H9 (cell line): ENCODE measurements at regions not wholly inside any gene's neighbourhood (a gene's known extent, or its start where the extent isn't known, plus 50 kb on each side); places are given as distances from the start of the nearest gene placed in this dataset.

Source experiments
- DNase-seq: peaks from one replicate; pipeline ENCODE4 v3.0.0-alpha.2; 2017
- H2AFZ ChIP-seq: one replicate; pipeline ENCODE4 v1.6.1; 2013; ENCODE audit warnings: mild to moderate bottlenecking, low read length, control low read depth, moderate library complexity
- H2AK5ac ChIP-seq: 2 replicates; pipeline ENCODE4 v1.6.1; 2013; ENCODE audit warnings: low read length, control low read depth, mixed read lengths; ENCODE audit not compliant: insufficient read length
- H2BK120ac ChIP-seq: one replicate; pipeline ENCODE4 v1.6.1; 2013; ENCODE audit warnings: low read depth, mild to moderate bottlenecking, low read length, control low read depth, inconsistent platforms; ENCODE audit not compliant: poor library complexity, severe bottlenecking
- H2BK12ac ChIP-seq: 2 replicates; pipeline ENCODE4 v1.6.1; 2013; ENCODE audit warnings: low read length, control low read depth, mixed read lengths, low read depth; ENCODE audit not compliant: insufficient read length
- H2BK15ac ChIP-seq: 2 replicates; pipeline ENCODE4 v1.6.1; 2013; ENCODE audit warnings: low read depth, low read length, control low read depth
- H2BK20ac ChIP-seq: one replicate; pipeline ENCODE4 v1.6.1; 2013; ENCODE audit warnings: low read depth, mild to moderate bottlenecking, low read length, control low read depth, inconsistent platforms; ENCODE audit not compliant: poor library complexity, severe bottlenecking
- H2BK5ac ChIP-seq: 2 replicates; pipeline ENCODE4 v1.6.1; 2013; ENCODE audit warnings: low read length, control low read depth, mixed read lengths; ENCODE audit not compliant: insufficient read length
- H3K14ac ChIP-seq: 2 replicates; pipeline ENCODE4 v1.6.1; 2013; ENCODE audit warnings: low read length, control low read depth; ENCODE audit not compliant: insufficient read depth
- H3K18ac ChIP-seq: 2 replicates; pipeline ENCODE4 v1.6.1; 2013; ENCODE audit warnings: low read depth, mild to moderate bottlenecking, mixed read lengths, low read length, control low read depth; ENCODE audit not compliant: insufficient read length
- H3K23ac ChIP-seq: 2 replicates; pipeline ENCODE4 v1.6.1; 2013; ENCODE audit warnings: low read length, control low read depth, mixed read lengths, low read depth; ENCODE audit not compliant: insufficient read length
- H3K23me2 ChIP-seq: 2 replicates; pipeline ENCODE4 v1.6.1; 2013; ENCODE audit warnings: low read depth, mild to moderate bottlenecking, mixed read lengths, low read length, control low read depth; ENCODE audit not compliant: insufficient read length, poor library complexity, severe bottlenecking
- H3K27ac ChIP-seq: 2 replicates; pipeline ENCODE4 v1.5.1; 2013; ENCODE audit warnings: low read length, control low read depth, mixed read lengths, low read depth; ENCODE audit not compliant: insufficient read length
- H3K27me3 ChIP-seq: 2 replicates; pipeline ENCODE4 v1.6.1; 2013; ENCODE audit warnings: low read length, control low read depth, inconsistent platforms; ENCODE audit not compliant: insufficient read depth
- H3K4ac ChIP-seq: 2 replicates; pipeline ENCODE4 v1.6.1; 2013; ENCODE audit warnings: low read depth, mild to moderate bottlenecking, control low read depth, inconsistent platforms, low read length, moderate library complexity
- H3K4me1 ChIP-seq: 2 replicates; pipeline ENCODE4 v1.6.1; 2013; ENCODE audit warnings: low read length, control low read depth, inconsistent platforms; ENCODE audit not compliant: insufficient read depth
- H3K4me2 ChIP-seq: 2 replicates; pipeline ENCODE4 v1.6.1; 2013; ENCODE audit warnings: low read length, control low read depth, mixed read lengths; ENCODE audit not compliant: insufficient read length, insufficient read depth
- H3K56ac ChIP-seq: 2 replicates; pipeline ENCODE4 v1.6.1; 2013; ENCODE audit warnings: low read depth, mild to moderate bottlenecking, mixed read lengths, low read length, control low read depth; ENCODE audit not compliant: insufficient read length
- H3K79me1 ChIP-seq: 2 replicates; pipeline ENCODE4 v1.6.1; 2013; ENCODE audit warnings: low read depth, mild to moderate bottlenecking, moderate library complexity, low read length, control low read depth, inconsistent platforms; ENCODE audit not compliant: insufficient read depth, poor library complexity, severe bottlenecking
- H3K79me2 ChIP-seq: 2 replicates; pipeline ENCODE4 v1.6.1; 2013; ENCODE audit warnings: low read length, control low read depth, inconsistent platforms; ENCODE audit not compliant: insufficient read depth
- H3K9ac ChIP-seq: 2 replicates; pipeline ENCODE4 v1.6.1; 2013; ENCODE audit warnings: low read length, control low read depth, mixed read lengths; ENCODE audit not compliant: insufficient read length; ENCODE audit errors: extremely low read depth
- H3K9me3 ChIP-seq: one replicate; pipeline ENCODE4 v1.6.1; 2013; ENCODE audit warnings: low read depth, low read length, inconsistent platforms; ENCODE audit not compliant: control insufficient read depth
- H3T11ph ChIP-seq: one replicate; pipeline ENCODE4 v1.6.1; 2013; ENCODE audit warnings: mild to moderate bottlenecking, low read length, control low read depth, inconsistent platforms
- H4K20me1 ChIP-seq: one replicate; pipeline ENCODE4 v1.6.1; 2013; ENCODE audit not compliant: control insufficient read depth, insufficient read length, insufficient read depth
- H4K5ac ChIP-seq: 2 replicates; pipeline ENCODE4 v1.6.1; 2013; ENCODE audit warnings: low read depth, mild to moderate bottlenecking, mixed read lengths, low read length, control low read depth; ENCODE audit not compliant: insufficient read length
- H4K8ac ChIP-seq: replicated peaks from 2 replicates; pipeline ENCODE4 v1.6.1; 2013; ENCODE audit warnings: low read length, control low read depth, mixed read lengths, low read depth; ENCODE audit not compliant: insufficient read length
- H4K91ac ChIP-seq: 2 replicates; pipeline ENCODE4 v1.6.1; 2013; ENCODE audit warnings: low read depth, mild to moderate bottlenecking, moderate library complexity, mixed read lengths, low read length, control low read depth; ENCODE audit not compliant: insufficient read length
- H3K27ac Mint-ChIP-seq, 3 experiments: 2 replicates in 2 of 3; 3 replicates in 1 of 3; pipeline ENCODE4 v1.8.0; 2020 to 2021; ENCODE audit warnings: mixed read lengths in 3 of 3, mild to moderate bottlenecking in 1 of 3, moderate library complexity in 1 of 3
- H3K27me3 Mint-ChIP-seq: 2 replicates; pipeline ENCODE4 v1.8.0; 2021; ENCODE audit warnings: low read depth, mild to moderate bottlenecking, moderate library complexity, mixed read lengths
- H3K36me3 Mint-ChIP-seq, 3 experiments: 2 replicates in 2 of 3; 3 replicates in 1 of 3; pipeline ENCODE4 v1.8.0; 2020 to 2021; ENCODE audit warnings: low read depth in 3 of 3, mixed read lengths in 3 of 3; ENCODE audit not compliant: insufficient read depth in 1 of 3
- H3K4me1 Mint-ChIP-seq, 2 experiments: 2 replicates each; pipeline ENCODE4 v1.8.0; 2020; ENCODE audit warnings: mixed read lengths in 2 of 2
- H3K4me3 Mint-ChIP-seq, 2 experiments: 2 replicates in 1 of 2; 3 replicates in 1 of 2; pipeline ENCODE4 v1.8.0; 2020 to 2021; ENCODE audit warnings: mild to moderate bottlenecking in 2 of 2, mixed read lengths in 2 of 2, moderate library complexity in 1 of 2
- H3K9me3 Mint-ChIP-seq, 2 experiments: 2 replicates in 1 of 2; 3 replicates in 1 of 2; pipeline ENCODE4 v1.8.0; 2020; ENCODE audit warnings: mild to moderate bottlenecking in 2 of 2, mixed read lengths in 2 of 2, moderate library complexity in 1 of 2
- CTCF ChIP-seq: fragments of 200-600 bp; sonication (generic); conservative IDR thresholded peaks from 3 replicates; pipeline ENCODE4 v1.8.0; 2021; ENCODE audit warnings: antibody characterized with exemption, mild to moderate bottlenecking
- WGBS: extraction: QIAGEN DNeasy Blood & Tissue Kit; methylation state at CpG from one replicate; pipeline ENCODE4 v1.1.7; 2013; ENCODE audit warnings: missing lambda C conversion rate, low lambda C conversion rate, mixed read lengths; ENCODE audit not compliant: insufficient read length; ENCODE audit errors: extremely low coverage; 5-methylcytosine and 5-hydroxymethylcytosine counted together

GRCh38 chr13:105573136-105573535 lies 962.3 kb downstream of the EFNB2 start:
- Histone ChIP-seq H3K79me1 (no peaks in the 10 kb centered on the region), H4K5ac (no peak overlapping the region), H2AK5ac (no peak overlapping the region), H2BK12ac (no peak overlapping the region), H3K18ac (no peak overlapping the region), H3K9ac (no peak overlapping the region), H3K4me2 (no peak overlapping the region), H3K4ac (no peak overlapping the region), H3K23me2 (no peaks in the 10 kb centered on the region), H4K8ac (no peak overlapping the region), H3K56ac (no peak overlapping the region), H3K4me1 (no peaks in the 10 kb centered on the region), H4K91ac (no peak overlapping the region), H2BK5ac (no peak overlapping the region), H3K79me2 (no peaks in the 10 kb centered on the region), H4K20me1 (no peaks in the 10 kb centered on the region), H3T11ph (no peak overlapping the region), H3K27ac (no peak overlapping the region), H3K9me3 (no peaks in the 10 kb centered on the region), H2BK20ac (no peak overlapping the region), H3K23ac (no peak overlapping the region), H2BK120ac (no peak overlapping the region), H2AFZ (no peak overlapping the region), H3K14ac (no peak overlapping the region), H2BK15ac (no peak overlapping the region), H3K27me3 (no peaks in the 10 kb centered on the region)
- Mint-ChIP-seq H3K4me3 (no peak overlapping the region), H3K27me3 (no peaks in the 10 kb centered on the region), H3K27ac (no peak overlapping the region), H3K4me1 (no peaks in the 10 kb centered on the region), H3K36me3 (peaks cover 0 to 12% (median 5%) of the 10 kb centered on the region in 3 experiments; a peak in 5 of 7 replicates), H3K9me3 (peaks cover 5 to 8% of the 10 kb centered on the region in 2 experiments)
- no CpG with 5 or more reads among the region's 1 CpG for WGBS
- DNase-seq, result no peak
- TF ChIP-seq CTCF, result no peak
